ENCODE measurements at regions not wholly inside any gene's neighbourhood (a gene's known extent, or its start where the extent isn't known, plus 50 kb on each side); places are given as distances from the start of the nearest gene placed in this dataset.

GRCh38 chr5:153883854-153884611, 154.7 kb downstream of the FAM114A2 start:
- Mint-ChIP-seq H3K9me3 (ENCODE audit: low read depth) (no peaks in the 10 kb centered on the region), H3K4me1 (ENCODE audit: low read depth) (no peaks in the 10 kb centered on the region), H3K36me3 (ENCODE audit: insufficient read depth) (no peaks in the 10 kb centered on the region), H3K27me3 (no peaks in the 10 kb centered on the region), H3K4me3 (ENCODE audit: low read depth) (no peak overlapping the region), H3K27ac (no peak overlapping the region)
- no peak for DNase-seq (ENCODE audit: low spot score, unreplicated experiment)
- TF ChIP-seq, protein P1, sequence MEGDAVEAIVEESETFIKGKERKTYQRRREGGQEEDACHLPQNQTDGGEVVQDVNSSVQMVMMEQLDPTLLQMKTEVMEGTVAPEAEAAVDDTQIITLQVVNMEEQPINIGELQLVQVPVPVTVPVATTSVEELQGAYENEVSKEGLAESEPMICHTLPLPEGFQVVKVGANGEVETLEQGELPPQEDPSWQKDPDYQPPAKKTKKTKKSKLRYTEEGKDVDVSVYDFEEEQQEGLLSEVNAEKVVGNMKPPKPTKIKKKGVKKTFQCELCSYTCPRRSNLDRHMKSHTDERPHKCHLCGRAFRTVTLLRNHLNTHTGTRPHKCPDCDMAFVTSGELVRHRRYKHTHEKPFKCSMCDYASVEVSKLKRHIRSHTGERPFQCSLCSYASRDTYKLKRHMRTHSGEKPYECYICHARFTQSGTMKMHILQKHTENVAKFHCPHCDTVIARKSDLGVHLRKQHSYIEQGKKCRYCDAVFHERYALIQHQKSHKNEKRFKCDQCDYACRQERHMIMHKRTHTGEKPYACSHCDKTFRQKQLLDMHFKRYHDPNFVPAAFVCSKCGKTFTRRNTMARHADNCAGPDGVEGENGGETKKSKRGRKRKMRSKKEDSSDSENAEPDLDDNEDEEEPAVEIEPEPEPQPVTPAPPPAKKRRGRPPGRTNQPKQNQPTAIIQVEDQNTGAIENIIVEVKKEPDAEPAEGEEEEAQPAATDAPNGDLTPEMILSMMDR (IDR thresholded peaks at IDR 0.05; ENCODE audit: unreplicated experiment) = no peak

- no peak for DNase-seq (ENCODE audit: low spot score, unreplicated experiment)
- Mint-ChIP-seq H3K36me3 (ENCODE audit: insufficient read depth) (no peaks in the 10 kb centered on the region), H3K4me1 (ENCODE audit: low read depth) (no peaks in the 10 kb centered on the region), H3K4me3 (ENCODE audit: low read depth) (no peak overlapping the region), H3K27me3 (no peaks in the 10 kb centered on the region), H3K9me3 (ENCODE audit: low read depth) (no peaks in the 10 kb centered on the region), H3K27ac (no peak overlapping the region)
- TF ChIP-seq, protein P1 (IDR thresholded peaks at IDR 0.05; ENCODE audit: unreplicated experiment) = no peak
These were observed 157.0 kb downstream of the FAM114A2 start for GRCh38 chr5:153881687-153882086.

GRCh38 chr5:153880106-153880505, 158.6 kb downstream of the FAM114A2 start:
- Mint-ChIP-seq H3K4me1 (ENCODE audit: low read depth) (no peaks in the 10 kb centered on the region), H3K9me3 (ENCODE audit: low read depth) (no peaks in the 10 kb centered on the region), H3K27ac (no peak overlapping the region), H3K4me3 (ENCODE audit: low read depth) (no peak overlapping the region), H3K36me3 (ENCODE audit: insufficient read depth) (no peaks in the 10 kb centered on the region), H3K27me3 (no peaks in the 10 kb centered on the region)
- DNase-seq (ENCODE audit: low spot score, unreplicated experiment) = no peak
- TF ChIP-seq, protein P1 (IDR thresholded peaks at IDR 0.05; ENCODE audit: unreplicated experiment) = no peak

GRCh38 chr5:153879596-153879995, 159.1 kb downstream of the FAM114A2 start:
- H3K27me3 Mint-ChIP-seq = no peaks in the 10 kb centered on the region
- DNase-seq (ENCODE audit: low spot score, unreplicated experiment) = no peak
- H3K27ac Mint-ChIP-seq = no peak overlapping the region
- no peak overlapping the region for H3K4me3 Mint-ChIP-seq (ENCODE audit: low read depth)
- H3K4me1 Mint-ChIP-seq (ENCODE audit: low read depth) = no peaks in the 10 kb centered on the region
- TF ChIP-seq, protein P1 (IDR thresholded peaks at IDR 0.05; ENCODE audit: unreplicated experiment) = no peak
- no peaks in the 10 kb centered on the region for H3K9me3 Mint-ChIP-seq (ENCODE audit: low read depth)
- no peaks in the 10 kb centered on the region for H3K36me3 Mint-ChIP-seq (ENCODE audit: insufficient read depth)

DNA sequence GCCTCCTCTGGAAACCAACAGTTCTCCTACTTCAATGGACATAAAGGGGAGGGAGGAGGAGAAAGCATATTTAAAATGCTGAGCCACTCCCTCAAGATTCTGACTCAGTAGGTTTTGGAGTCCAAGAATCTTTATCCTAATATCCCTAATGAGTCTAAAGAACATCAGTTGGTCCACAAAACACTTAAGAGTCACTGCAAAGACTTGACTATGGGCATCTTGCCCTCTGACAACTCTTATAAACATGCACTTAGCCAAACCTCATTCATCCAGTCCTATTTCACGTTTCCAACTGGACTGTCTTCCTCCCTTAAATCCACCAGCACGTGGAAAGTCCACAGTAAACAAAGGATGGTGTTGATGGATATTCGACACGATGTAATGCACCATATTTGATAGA, 172.5 kb downstream of the FAM114A2 start:
- Mint-ChIP-seq H3K36me3 (ENCODE audit: insufficient read depth) (peaks cover 1% of the 10 kb centered on the region), H3K4me3 (ENCODE audit: low read depth) (no peak overlapping the region), H3K27me3 (no peaks in the 10 kb centered on the region), H3K9me3 (ENCODE audit: low read depth) (peaks cover 4% of the 10 kb centered on the region), H3K4me1 (ENCODE audit: low read depth) (no peaks in the 10 kb centered on the region), H3K27ac (no peak overlapping the region)
- TF ChIP-seq, protein P1 (IDR thresholded peaks at IDR 0.05; ENCODE audit: unreplicated experiment) = no peak
- DNase-seq (ENCODE audit: low spot score, unreplicated experiment) = no peak

All from progenitor cell of endocrine pancreas (in vitro differentiated cells).